Gastrocnemius medialis (tissue), 4 donors: ENCODE measurements at regions not wholly inside any gene's neighbourhood (a gene's known extent, or its start where the extent isn't known, plus 50 kb on each side); places are given as distances from the start of the nearest gene placed in this dataset.

Experiments used
- ATAC-seq, 2 donors: fragments of 150-250 bp; one replicate each; pipeline ENCODE4 v1.9.1; 2016
- DNase-seq, 2 donors: peaks; one replicate each; pipeline ENCODE4 v3.0.0-alpha.2; 2019
- H3K27ac ChIP-seq, 4 donors: fragments of 200-600 bp; sonication (generic); 1 replicate in 1 of 4; 2 replicates in 3 of 4; pipeline ENCODE4 v1.5.1; 2016 to 2018; ENCODE audit warnings: mild to moderate bottlenecking in 2 of 4, moderate library complexity in 1 of 4
- H3K27me3 ChIP-seq, 3 donors: fragments of 200-600 bp; sonication (generic) in 2 of 3; 1 replicate in 1 of 3; 2 replicates in 2 of 3; pipeline versions ENCODE4 v1.5.1 to v1.6.0; 2016 to 2019; ENCODE audit warnings: mild to moderate bottlenecking in 1 of 3, moderate library complexity in 1 of 3
- H3K36me3 ChIP-seq, 2 donors: fragments of 200-600 bp; sonication (generic) in 1 of 2; one replicate each; pipeline ENCODE4 v1.5.1; 2017 to 2018
- H3K4me1 ChIP-seq, 2 donors: fragments of 200-600 bp; sonication (generic) in 1 of 2; one replicate each; pipeline ENCODE4 v1.5.1; 2016 to 2017; ENCODE audit warnings: mild to moderate bottlenecking in 2 of 2
- H3K4me3 ChIP-seq, 4 donors: fragments of 200-600 bp; sonication (generic) in 3 of 4; 1 replicate in 1 of 4; 2 replicates in 3 of 4; pipeline ENCODE4 v1.5.1; 2016 to 2019; ENCODE audit warnings: mild to moderate bottlenecking in 2 of 4
- H3K9me3 ChIP-seq, 3 donors: fragments of 200-600 bp; sonication (generic) in 2 of 3; 1 replicate in 1 of 3; 2 replicates in 2 of 3; pipeline ENCODE4 v1.5.1; 2016 to 2019
- POLR2A ChIP-seq, 2 donors: fragments of 450-650 bp; IDR thresholded peaks; one replicate each; pipeline ENCODE4 v1.6.1; 2017; ENCODE audit warnings: antibody characterized with exemption in 2 of 2, mild to moderate bottlenecking in 2 of 2, moderate library complexity in 2 of 2
- in situ Hi-C, 4 donors: fragments of 200-750 bp; cut with MboI; loops; one replicate each; pipeline versions ENCODE4 v1.15.0 to v1.8.0; 2017; ENCODE audit warnings: low sequenced_read_pairs in 4 of 4
- intact Hi-C: fragments of 100-400 bp; cut with DNase I; formaldehyde crosslinking; loops from one replicate; pipeline ENCODE4 v1.15.1; 2023; ENCODE audit warnings: low total_unique reads
- TF ChIP-seq, protein P1 (sequence below), 5 experiments: fragments of 450-650 bp in 3 of 5; fragments of 200-600 bp in 2 of 5; sonication (generic) in 2 of 5; IDR thresholded peaks in 4 of 5; conservative IDR thresholded peaks in 1 of 5; 1 replicate in 4 of 5; 2 replicates in 1 of 5; pipeline ENCODE4 v1.5.1; 2016 to 2019; ENCODE audit warnings: antibody characterized with exemption in 5 of 5, mild to moderate bottlenecking in 3 of 5, moderate library complexity in 3 of 5

DNA sequence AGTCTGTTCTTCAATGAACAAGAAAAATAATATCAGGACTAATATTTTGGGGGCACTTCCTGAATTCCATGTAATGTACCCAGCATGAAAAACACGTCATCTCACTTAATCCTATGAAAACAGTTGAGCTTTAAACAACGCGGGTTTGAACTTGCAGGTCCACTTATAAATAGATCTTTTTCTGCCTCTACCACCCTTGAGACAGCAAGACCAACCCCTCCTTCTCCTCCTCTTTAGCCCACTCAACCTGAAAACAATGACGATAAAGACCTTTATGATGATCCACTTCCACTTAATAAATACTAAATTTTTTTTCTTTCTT lies 203.9 kb upstream of the KRR1 start:
- no peak overlapping the region for H3K27ac ChIP-seq
- H3K36me3 ChIP-seq, result no peaks in the 10 kb centered on the region
- in situ Hi-C loops, result no loop called here
- TF ChIP-seq, protein P1, sequence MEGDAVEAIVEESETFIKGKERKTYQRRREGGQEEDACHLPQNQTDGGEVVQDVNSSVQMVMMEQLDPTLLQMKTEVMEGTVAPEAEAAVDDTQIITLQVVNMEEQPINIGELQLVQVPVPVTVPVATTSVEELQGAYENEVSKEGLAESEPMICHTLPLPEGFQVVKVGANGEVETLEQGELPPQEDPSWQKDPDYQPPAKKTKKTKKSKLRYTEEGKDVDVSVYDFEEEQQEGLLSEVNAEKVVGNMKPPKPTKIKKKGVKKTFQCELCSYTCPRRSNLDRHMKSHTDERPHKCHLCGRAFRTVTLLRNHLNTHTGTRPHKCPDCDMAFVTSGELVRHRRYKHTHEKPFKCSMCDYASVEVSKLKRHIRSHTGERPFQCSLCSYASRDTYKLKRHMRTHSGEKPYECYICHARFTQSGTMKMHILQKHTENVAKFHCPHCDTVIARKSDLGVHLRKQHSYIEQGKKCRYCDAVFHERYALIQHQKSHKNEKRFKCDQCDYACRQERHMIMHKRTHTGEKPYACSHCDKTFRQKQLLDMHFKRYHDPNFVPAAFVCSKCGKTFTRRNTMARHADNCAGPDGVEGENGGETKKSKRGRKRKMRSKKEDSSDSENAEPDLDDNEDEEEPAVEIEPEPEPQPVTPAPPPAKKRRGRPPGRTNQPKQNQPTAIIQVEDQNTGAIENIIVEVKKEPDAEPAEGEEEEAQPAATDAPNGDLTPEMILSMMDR (IDR thresholded peaks at IDR 0.05 in 4 of 5, conservative IDR thresholded peaks at IDR 0.05 in 1 of 5), result no peak
- no peak for TF ChIP-seq POLR2A (IDR thresholded peaks at IDR 0.05)
- H3K4me3 ChIP-seq, result no peak overlapping the region
- DNase-seq (no peak), ATAC-seq (no peak)
- no peaks in the 10 kb centered on the region for H3K27me3 ChIP-seq
- peaks cover 0 to 9% of the 10 kb centered on the region in 2 donors for H3K4me1 ChIP-seq
- H3K9me3 ChIP-seq, result no peaks in the 10 kb centered on the region
- intact Hi-C loops, result no loop called here

DNA sequence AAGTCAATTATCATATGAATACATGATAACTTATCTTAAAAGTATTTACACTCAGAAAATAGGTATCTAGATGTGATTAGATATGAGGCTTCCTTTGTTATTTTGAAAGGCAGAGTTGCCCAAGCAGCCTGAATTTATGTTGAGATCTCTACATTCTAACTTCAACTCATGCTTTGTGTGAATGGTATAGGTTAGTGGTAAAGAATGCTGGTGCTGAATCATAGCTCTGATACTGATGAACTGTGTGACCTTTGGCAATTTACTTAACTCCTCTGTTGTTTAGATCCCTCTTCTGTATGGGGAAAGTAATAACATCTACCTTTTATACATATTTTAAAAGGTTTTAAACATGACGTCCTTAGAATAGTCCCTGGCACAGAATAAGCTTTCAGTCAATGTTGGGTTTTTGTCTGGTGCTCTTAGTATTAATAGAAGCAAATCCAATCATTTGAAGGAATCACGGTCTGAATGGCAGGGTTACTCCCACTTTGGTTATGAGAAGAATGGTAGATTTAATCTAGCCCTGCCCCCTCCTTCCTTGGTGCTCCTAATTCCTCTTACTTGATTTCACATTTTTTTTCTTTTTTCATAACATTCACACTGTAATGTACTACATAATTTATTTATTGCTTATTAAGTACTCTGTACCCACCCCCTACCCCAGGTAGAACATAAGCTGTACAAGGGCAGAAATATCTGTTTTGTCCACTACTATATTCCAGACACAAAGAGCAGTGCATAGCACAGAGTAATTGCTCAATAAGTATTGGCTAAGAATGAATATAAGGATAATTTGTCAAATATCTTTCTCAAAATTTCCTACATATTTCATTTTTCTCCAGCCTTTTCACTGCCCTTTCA lies 203.3 kb upstream of the KRR1 start:
- Histone ChIP-seq H3K4me1 (peaks cover 0 to 15% of the 10 kb centered on the region in 2 donors), H3K36me3 (no peaks in the 10 kb centered on the region), H3K9me3 (no peaks in the 10 kb centered on the region), H3K27ac (no peak overlapping the region), H3K4me3 (no peak overlapping the region), H3K27me3 (no peaks in the 10 kb centered on the region)
- intact Hi-C loops (no loop called here), in situ Hi-C loops (no loop called here)
- DNase-seq, result no peak
- ATAC-seq, result no peak
- TF ChIP-seq, protein P1 (IDR thresholded peaks at IDR 0.05 in 4 of 5, conservative IDR thresholded peaks at IDR 0.05 in 1 of 5), result no peak
- no peak for TF ChIP-seq POLR2A (IDR thresholded peaks at IDR 0.05)

DNA sequence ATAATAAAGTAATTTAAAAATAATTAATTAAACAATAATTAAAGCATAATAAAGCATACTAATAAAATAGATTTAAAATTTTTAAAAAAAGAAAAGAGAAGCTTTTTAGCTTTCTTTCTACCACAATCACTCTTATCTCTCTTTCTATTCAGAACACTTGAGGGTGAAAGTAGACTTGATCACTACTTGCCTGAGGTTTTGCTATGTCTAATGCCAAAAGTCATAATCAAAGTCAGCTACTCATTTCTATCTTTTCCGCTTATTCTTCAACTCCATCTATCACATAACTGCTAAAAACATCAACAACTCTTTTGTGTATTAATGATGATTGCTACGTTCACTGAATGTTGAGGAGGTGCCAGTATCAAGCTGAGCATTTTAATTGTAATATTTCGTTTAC lies 202.0 kb upstream of the KRR1 start:
- no peaks in the 10 kb centered on the region for H3K9me3 ChIP-seq
- H3K27me3 ChIP-seq, result no peaks in the 10 kb centered on the region
- DNase-seq (no peak), ATAC-seq (no peak)
- TF ChIP-seq, protein P1 (IDR thresholded peaks at IDR 0.05 in 4 of 5, conservative IDR thresholded peaks at IDR 0.05 in 1 of 5), result no peak
- no peak for TF ChIP-seq POLR2A (IDR thresholded peaks at IDR 0.05)
- in situ Hi-C loops (no loop called here), intact Hi-C loops (no loop called here)
- no peaks in the 10 kb centered on the region for H3K36me3 ChIP-seq
- H3K27ac ChIP-seq, result no peak overlapping the region
- peaks cover 3 to 23% of the 10 kb centered on the region in 2 donors for H3K4me1 ChIP-seq
- no peak overlapping the region for H3K4me3 ChIP-seq

DNA sequence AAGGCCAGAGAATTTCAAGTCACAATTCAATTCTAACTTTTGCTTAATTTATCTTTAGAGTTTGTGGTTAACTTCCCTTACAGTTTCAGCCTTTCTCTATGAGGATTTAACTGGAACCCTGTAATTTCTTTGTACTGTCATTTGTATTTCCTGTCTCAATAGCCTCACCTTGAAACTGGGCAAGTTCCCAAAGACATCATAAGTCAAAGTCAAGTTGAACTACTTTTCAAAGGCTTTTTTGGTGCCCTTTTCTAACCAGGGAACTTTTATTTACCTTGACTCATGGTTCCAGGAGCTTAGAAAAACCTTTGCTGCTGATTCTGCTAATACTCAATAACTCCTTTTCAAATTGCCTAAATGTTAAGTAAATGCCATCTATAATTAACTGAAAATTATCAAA lies 200.8 kb upstream of the KRR1 start:
- intact Hi-C loops (no loop called here), in situ Hi-C loops (no loop called here)
- H3K4me1 ChIP-seq, result peaks cover 3 to 24% of the 10 kb centered on the region in 2 donors
- H3K27me3 ChIP-seq, result no peaks in the 10 kb centered on the region
- DNase-seq, result no peak
- no peaks in the 10 kb centered on the region for H3K9me3 ChIP-seq
- H3K36me3 ChIP-seq, result no peaks in the 10 kb centered on the region
- no peak for ATAC-seq
- TF ChIP-seq, protein P1 (IDR thresholded peaks at IDR 0.05 in 4 of 5, conservative IDR thresholded peaks at IDR 0.05 in 1 of 5), result no peak
- TF ChIP-seq POLR2A (IDR thresholded peaks at IDR 0.05), result no peak
- no peak overlapping the region for H3K27ac ChIP-seq
- no peak overlapping the region for H3K4me3 ChIP-seq

DNA sequence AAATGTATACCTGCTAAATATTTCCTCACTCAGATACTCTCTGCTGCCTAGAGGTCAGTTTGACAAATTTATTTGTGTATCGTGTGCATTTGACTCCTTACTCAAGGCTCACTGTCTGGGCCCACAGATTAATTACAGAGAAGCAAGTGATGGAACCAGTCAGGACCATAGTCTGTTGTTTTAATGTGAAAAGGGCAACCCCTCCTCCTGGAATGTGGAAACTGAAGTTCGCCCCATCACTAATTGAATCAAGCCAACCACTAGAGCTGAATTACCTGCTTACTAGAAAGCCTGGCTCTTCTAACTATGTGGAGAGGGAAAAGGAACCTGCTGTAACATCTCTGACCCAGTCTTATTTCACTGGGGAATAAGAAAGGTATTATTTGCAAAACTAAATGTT lies 199.9 kb upstream of the KRR1 start:
- intact Hi-C loops, result no loop called here
- no peak for ATAC-seq
- in situ Hi-C loops, result no loop called here
- H3K4me3 ChIP-seq, result no peak overlapping the region
- H3K36me3 ChIP-seq, result no peaks in the 10 kb centered on the region
- H3K9me3 ChIP-seq, result no peaks in the 10 kb centered on the region
- DNase-seq, result no peak
- TF ChIP-seq, protein P1 (IDR thresholded peaks at IDR 0.05 in 4 of 5, conservative IDR thresholded peaks at IDR 0.05 in 1 of 5), result no peak
- TF ChIP-seq POLR2A (IDR thresholded peaks at IDR 0.05), result no peak
- peaks cover 8 to 33% of the 10 kb centered on the region in 2 donors for H3K4me1 ChIP-seq
- no peak overlapping the region for H3K27ac ChIP-seq
- H3K27me3 ChIP-seq, result no peaks in the 10 kb centered on the region
